B cell (primary cell): ENCODE measurements at regions not wholly inside any gene's neighbourhood (a gene's known extent, or its start where the extent isn't known, plus 50 kb on each side); places are given as distances from the start of the nearest gene placed in this dataset.

Experiments
- ATAC-seq: fragments of 200-7000 bp; cut with Tn5 transposase; one replicate; pipeline ENCODE4 v1.10.0; 2021; ENCODE audit warnings: low read depth, mild to moderate bottlenecking, moderate number of reproducible peaks, moderate library complexity
- CTCF ChIA-PET: fragments of 350-600 bp; sonication (Branson Sonifier 250); formaldehyde crosslinking; loops from one replicate; lab custom pipeline; 2021; ENCODE audit warnings: antibody characterized with exemption, inconsistent platforms; lab: Charles Lee
- POLR2A ChIA-PET: fragments of 350-600 bp; sonication (Branson Sonifier 250); formaldehyde crosslinking; loops from one replicate; lab custom pipeline; 2021; ENCODE audit warnings: antibody characterized with exemption; lab: Charles Lee
- DNase-seq: peaks from one replicate; pipeline ENCODE4 v3.0.0; 2013
- H2AFZ ChIP-seq: 2 replicates; pipeline ENCODE4 v1.6.1; 2012; ENCODE audit warnings: mild to moderate bottlenecking, low read depth, low read length; ENCODE audit not compliant: insufficient read depth, poor library complexity, severe bottlenecking
- H3K27ac ChIP-seq, 2 donors: 1 replicate in 1 of 2; 2 replicates in 1 of 2; pipeline ENCODE4 v1.5.1; 2012 to 2013; ENCODE audit warnings: low read length in 2 of 2, mild to moderate bottlenecking in 2 of 2, moderate library complexity in 1 of 2
- H3K27me3 ChIP-seq, 4 experiments: fragments of 200-600 bp in 1 of 4; sonication (generic) in 1 of 4; replicated peaks in 1 of 4; 1 replicate in 2 of 4; 2 replicates in 2 of 4; pipeline versions ENCODE4 v1.6.1 to v1.7.0; 2013 to 2016; ENCODE audit warnings: low read length in 3 of 4, mild to moderate bottlenecking in 2 of 4, mixed read lengths in 1 of 4, moderate library complexity in 1 of 4; ENCODE audit not compliant: insufficient read depth in 4 of 4, control insufficient read depth in 3 of 4; ENCODE audit errors: control extremely low read depth in 1 of 4
- H3K36me3 ChIP-seq, 2 experiments: replicated peaks in 1 of 2; 1 replicate in 1 of 2; 2 replicates in 1 of 2; pipeline versions ENCODE4 v1.6.1 to v1.7.1; 2013; ENCODE audit warnings: low read length in 1 of 2; ENCODE audit not compliant: insufficient read depth in 2 of 2, control insufficient read depth in 1 of 2; ENCODE audit errors: control extremely low read depth in 1 of 2, extremely low read depth in 1 of 2
- H3K4me1 ChIP-seq, 2 donors: fragments of 200-600 bp in 1 of 2; sonication (generic) in 1 of 2; 1 replicate in 1 of 2; 2 replicates in 1 of 2; pipeline versions ENCODE4 v1.5.1 to v1.6.1; 2013 to 2017; ENCODE audit warnings: low read length in 2 of 2; ENCODE audit not compliant: control insufficient read depth in 2 of 2, insufficient read depth in 2 of 2
- H3K4me2 ChIP-seq: replicated peaks from 2 replicates; pipeline ENCODE3; 2012; ENCODE audit warnings: mild to moderate bottlenecking, low read depth, low read length; ENCODE audit not compliant: poor library complexity, severe bottlenecking
- H3K4me3 ChIP-seq, 5 experiments: fragments of 200-600 bp in 1 of 5; sonication (generic) in 1 of 5; 1 replicate in 3 of 5; 2 replicates in 2 of 5; pipeline versions ENCODE4 v1.5.1 to v1.7.0; 2011 to 2016; ENCODE audit warnings: low read length in 4 of 5, mild to moderate bottlenecking in 4 of 5, low read depth in 2 of 5, control low read depth in 1 of 5, moderate library complexity in 1 of 5; ENCODE audit not compliant: insufficient read depth in 1 of 5; ENCODE audit errors: control extremely low read depth in 1 of 5, extremely low read depth in 1 of 5
- H3K79me2 ChIP-seq: fragments of 200-600 bp; sonication (generic); one replicate; pipeline ENCODE4 v1.6.0; 2016; ENCODE audit warnings: low read length; ENCODE audit not compliant: control insufficient read depth, insufficient read depth
- H3K9ac ChIP-seq: fragments of 200-600 bp; sonication (generic); 2 replicates; pipeline ENCODE4 v1.6.1; 2017; ENCODE audit warnings: mild to moderate bottlenecking, low read length, moderate library complexity
- H3K9me3 ChIP-seq, 3 donors: one replicate each; pipeline versions ENCODE4 v1.6.1 to v1.7.1; 2013; ENCODE audit warnings: low read length in 2 of 3; ENCODE audit not compliant: control insufficient read depth in 2 of 3, insufficient read depth in 1 of 3; ENCODE audit errors: control extremely low read depth in 1 of 3
- H4K20me1 ChIP-seq: 2 replicates; pipeline ENCODE4 v1.6.0; 2012; ENCODE audit warnings: mild to moderate bottlenecking, low read length; ENCODE audit not compliant: insufficient read depth, control insufficient read depth, poor library complexity, severe bottlenecking
- H3K27ac Mint-ChIP-seq: one replicate; pipeline ENCODE4 v1.8.0; 2021; ENCODE audit warnings: mixed read lengths
- H3K27me3 Mint-ChIP-seq: one replicate; pipeline ENCODE4 v1.8.0; 2021; ENCODE audit warnings: mixed read lengths
- H3K4me1 Mint-ChIP-seq: one replicate; pipeline ENCODE4 v1.8.0; 2021; ENCODE audit warnings: mixed read lengths
- H3K4me3 Mint-ChIP-seq: one replicate; pipeline ENCODE4 v1.8.0; 2021; ENCODE audit warnings: mixed read lengths
- H3K9me3 Mint-ChIP-seq: one replicate; pipeline ENCODE4 v1.8.0; 2022; ENCODE audit warnings: mixed read lengths; ENCODE audit not compliant: insufficient read depth
- CTCF ChIP-seq: fragments of 200-600 bp; IDR thresholded peaks from one replicate; pipeline ENCODE4 v1.8.0; 2022; ENCODE audit warnings: antibody characterized with exemption, mild to moderate bottlenecking
- EZH2 ChIP-seq: IDR thresholded peaks from 2 replicates; pipeline ENCODE4 v1.6.1; 2012; ENCODE audit warnings: borderline replicate concordance, low read depth, mild to moderate bottlenecking, moderate library complexity, low read length; ENCODE audit not compliant: insufficient read depth, poor library complexity, severe bottlenecking
- WGBS: methylation state at CpG from one replicate; pipeline ENCODE4 v1.1.5; 2013; ENCODE audit warnings: missing lambda C conversion rate; ENCODE audit not compliant: insufficient coverage; 5-methylcytosine and 5-hydroxymethylcytosine counted together
- intact Hi-C: fragments of 100-400 bp; cut with micrococcal nuclease; formaldehyde crosslinking; loops from one replicate; pipeline ENCODE4 v1.10.0; 2022

DNA sequence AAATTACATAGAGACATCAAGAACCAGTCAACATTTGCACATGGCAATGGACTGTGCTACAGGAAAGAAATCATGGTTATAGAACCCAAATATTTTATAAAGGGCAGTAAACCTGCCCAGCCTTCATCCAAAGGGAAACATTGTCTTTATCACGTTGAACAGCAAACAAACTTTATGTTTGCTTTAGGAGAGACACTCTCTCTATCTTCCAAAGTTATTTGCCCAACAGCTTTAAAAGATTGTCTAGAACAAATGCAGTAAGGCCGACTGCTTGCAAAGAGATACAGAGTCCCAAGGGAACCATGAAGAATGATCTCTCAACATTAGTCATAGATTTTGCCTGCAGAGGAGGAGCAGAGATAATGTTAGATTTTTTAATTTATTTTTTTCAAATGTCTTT is 1323.5 kb upstream of the SLC10A2 start:
- ATAC-seq (no peak), DNase-seq (no peak)
- no peaks in the 10 kb centered on the region for H3K27me3 ChIP-seq
- no peaks in the 10 kb centered on the region for H3K79me2 ChIP-seq
- H3K27ac ChIP-seq = no peak overlapping the region
- TF ChIP-seq EZH2 (no peak), CTCF (no peak)
- no peaks in the 10 kb centered on the region for H3K4me1 Mint-ChIP-seq
- H2AFZ ChIP-seq = no peak overlapping the region
- H3K4me3 Mint-ChIP-seq = no peak overlapping the region
- peaks cover 0 to 3% (median 1%) of the 10 kb centered on the region in 3 donors for H3K9me3 ChIP-seq
- no peaks in the 10 kb centered on the region for H3K27me3 Mint-ChIP-seq
- H3K4me1 ChIP-seq = no peaks in the 10 kb centered on the region
- no peaks in the 10 kb centered on the region for H3K36me3 ChIP-seq
- H3K4me3 ChIP-seq = no peak overlapping the region
- intact Hi-C loops = no loop called here
- POLR2A ChIA-PET = no interaction called here
- H3K9me3 Mint-ChIP-seq = peaks cover 8% of the 10 kb centered on the region
- H3K9ac ChIP-seq = no peak overlapping the region
- H3K27ac Mint-ChIP-seq = no peak overlapping the region
- H3K4me2 ChIP-seq = no peak overlapping the region
- CTCF ChIA-PET = no interaction called here
- H4K20me1 ChIP-seq = no peaks in the 10 kb centered on the region
- no CpG with 5 or more reads among the region's 2 CpGs for WGBS

- no CpG with 5 or more reads among the region's 3 CpGs for WGBS
- ChIA-PET POLR2A (no interaction called here), CTCF (no interaction called here)
- Histone ChIP-seq H3K4me1 (no peaks in the 10 kb centered on the region), H3K27ac (no peak overlapping the region), H4K20me1 (no peaks in the 10 kb centered on the region), H3K4me2 (no peak overlapping the region), H3K4me3 (no peak overlapping the region), H3K79me2 (no peaks in the 10 kb centered on the region), H3K9ac (no peak overlapping the region), H3K36me3 (no peaks in the 10 kb centered on the region), H2AFZ (no peak overlapping the region), H3K9me3 (peaks cover 0 to 3% (median 1%) of the 10 kb centered on the region in 3 donors), H3K27me3 (no peaks in the 10 kb centered on the region)
- TF ChIP-seq CTCF (no peak), EZH2 (no peak)
- intact Hi-C loops = no loop called here
- ATAC-seq (no peak), DNase-seq (no peak)
- Mint-ChIP-seq H3K27ac (no peak overlapping the region), H3K27me3 (no peaks in the 10 kb centered on the region), H3K4me3 (no peak overlapping the region), H3K9me3 (peaks cover 8% of the 10 kb centered on the region), H3K4me1 (no peaks in the 10 kb centered on the region)
These were observed 1321.3 kb upstream of the SLC10A2 start for GRCh38 chr13:104387510-104387909.
